Ovary (tissue), 7 donors: ENCODE measurements at regions not wholly inside any gene's neighbourhood (a gene's known extent, or its start where the extent isn't known, plus 50 kb on each side); places are given as distances from the start of the nearest gene placed in this dataset.

Source experiments
- DNase-seq, 5 donors: peaks; one replicate each; pipeline ENCODE4 v3.0.0-alpha.2; 2019 to 2020
- H3K27ac ChIP-seq, 2 donors: fragments of 200-600 bp; one replicate each; pipeline versions ENCODE4 v1.5.1 to v1.8.0; 2019 to 2022
- H3K27me3 ChIP-seq: fragments of 200-600 bp; one replicate; pipeline ENCODE4 v1.8.0; 2022
- H3K36me3 ChIP-seq: fragments of 200-600 bp; sonication (generic); one replicate; pipeline ENCODE4 v1.5.1; 2019
- H3K4me1 ChIP-seq: one replicate; pipeline ENCODE4 v1.8.1; 2013; ENCODE audit warnings: mild to moderate bottlenecking, moderate library complexity; ENCODE audit not compliant: insufficient read depth
- H3K4me3 ChIP-seq: fragments of 200-600 bp; sonication (generic); one replicate; pipeline ENCODE4 v1.5.1; 2017
- H3K9me3 ChIP-seq, 2 donors: fragments of 200-600 bp in 1 of 2; sonication (generic) in 1 of 2; one replicate each; pipeline versions ENCODE4 v1.5.1 to v1.8.1; 2013 to 2019; ENCODE audit warnings: mild to moderate bottlenecking in 1 of 2, moderate library complexity in 1 of 2
- CTCF ChIP-seq, 3 donors: fragments of 450-650 bp in 2 of 3; fragments of 200-600 bp in 1 of 3; IDR thresholded peaks; one replicate each; pipeline versions ENCODE4 v1.5.1 to v1.8.0; 2016 to 2022; ENCODE audit warnings: antibody characterized with exemption in 3 of 3, mild to moderate bottlenecking in 1 of 3
- EP300 ChIP-seq: sonication (generic); formaldehyde crosslinking; IDR thresholded peaks from one replicate; pipeline ENCODE4 v1.6.1; 2017; ENCODE audit warnings: antibody characterized with exemption
- POLR2A ChIP-seq: fragments of 450-650 bp; IDR thresholded peaks from one replicate; pipeline ENCODE4 v1.6.1; 2017; ENCODE audit warnings: antibody characterized with exemption, mild to moderate bottlenecking, moderate library complexity
- WGBS, 3 donors: extraction: QIAGEN DNeasy Blood & Tissue Kit in 1 of 3; methylation state at CpG; one replicate each; pipeline versions ENCODE4 v1.1.5 to v1.1.7; 2013 to 2017; 5-methylcytosine and 5-hydroxymethylcytosine counted together
- intact Hi-C, 4 donors: fragments of 100-400 bp; cut with DNase I; formaldehyde crosslinking; loops; one replicate each; pipeline versions ENCODE4 v1.11.0 to v1.15.1; 2022 to 2023
- donor health status: DM: no; HTN: no; CAD: no; lungs with moderate emphysema.
- donor health status: DM: no; HTN: no; CAD: no.
- donor health status: Bipolar disorder and iron deficiency.
- donor health status: DM: no; HTN: no; CAD: no.
- donor health status: DM: yes; HTN: yes; CAD: no.

- 61 to 65% (median 64%) methylated on average over 1 of the region's 1 CpG for WGBS, 3 donors
- Histone ChIP-seq H3K9me3 (no peaks in the 10 kb centered on the region), H3K27ac (no peak overlapping the region), H3K4me1 (no peaks in the 10 kb centered on the region), H3K4me3 (no peak overlapping the region), H3K27me3 (no peaks in the 10 kb centered on the region), H3K36me3 (no peaks in the 10 kb centered on the region)
- TF ChIP-seq EP300 = no peak
- no peak for TF ChIP-seq POLR2A
- no peak for TF ChIP-seq CTCF (IDR thresholded peaks at IDR 0.05)
- DNase-seq = no peak
- intact Hi-C loops = no loop called here
These were observed 172.9 kb upstream of the GRM3 start for GRCh38 chr7:86470763-86471162.

GRCh38 chr7:86469680-86470295 lies 173.9 kb upstream of the GRM3 start:
- DNase-seq = no peak
- no peak overlapping the region for H3K27ac ChIP-seq
- no peaks in the 10 kb centered on the region for H3K4me1 ChIP-seq
- no peak for TF ChIP-seq CTCF (IDR thresholded peaks at IDR 0.05)
- TF ChIP-seq POLR2A = no peak
- no peak for TF ChIP-seq EP300
- H3K27me3 ChIP-seq = no peaks in the 10 kb centered on the region
- no peaks in the 10 kb centered on the region for H3K9me3 ChIP-seq
- WGBS, 3 donors = 46 to 52% (median 51%) methylated on average over 9 of the region's 9 CpGs
- intact Hi-C loops = no loop called here
- H3K4me3 ChIP-seq = no peak overlapping the region
- H3K36me3 ChIP-seq = no peaks in the 10 kb centered on the region

GRCh38 chr7:86454753-86455152 lies 189.0 kb upstream of the GRM3 start:
- 92 to 94% (median 93%) methylated on average over 2 of the region's 2 CpGs for WGBS, 3 donors
- H3K4me3 ChIP-seq = no peak overlapping the region
- no peaks in the 10 kb centered on the region for H3K36me3 ChIP-seq
- no peak for DNase-seq
- H3K27me3 ChIP-seq = no peaks in the 10 kb centered on the region
- H3K4me1 ChIP-seq = no peaks in the 10 kb centered on the region
- intact Hi-C loops = no loop called here
- no peaks in the 10 kb centered on the region for H3K9me3 ChIP-seq
- TF ChIP-seq POLR2A (no peak), CTCF (IDR thresholded peaks at IDR 0.05) (no peak)
- H3K27ac ChIP-seq = no peak overlapping the region

- intact Hi-C loops = no loop called here
- Histone ChIP-seq H3K4me1 (no peaks in the 10 kb centered on the region), H3K9me3 (no peaks in the 10 kb centered on the region), H3K27ac (no peak overlapping the region), H3K4me3 (no peak overlapping the region), H3K36me3 (no peaks in the 10 kb centered on the region), H3K27me3 (no peaks in the 10 kb centered on the region)
- TF ChIP-seq EP300 = no peak
- TF ChIP-seq CTCF (IDR thresholded peaks at IDR 0.05) = no peak
- no peak for TF ChIP-seq POLR2A
- no peak for DNase-seq
- WGBS, 3 donors = 93 to 100% (median 93%) methylated on average over 1 of the region's 1 CpG
These were observed 190.3 kb upstream of the GRM3 start for GRCh38 chr7:86453454-86453853.
